ENCODE measurements at regions not wholly inside any gene's neighbourhood (a gene's known extent, or its start where the extent isn't known, plus 50 kb on each side); places are given as distances from the start of the nearest gene placed in this dataset.

DNA sequence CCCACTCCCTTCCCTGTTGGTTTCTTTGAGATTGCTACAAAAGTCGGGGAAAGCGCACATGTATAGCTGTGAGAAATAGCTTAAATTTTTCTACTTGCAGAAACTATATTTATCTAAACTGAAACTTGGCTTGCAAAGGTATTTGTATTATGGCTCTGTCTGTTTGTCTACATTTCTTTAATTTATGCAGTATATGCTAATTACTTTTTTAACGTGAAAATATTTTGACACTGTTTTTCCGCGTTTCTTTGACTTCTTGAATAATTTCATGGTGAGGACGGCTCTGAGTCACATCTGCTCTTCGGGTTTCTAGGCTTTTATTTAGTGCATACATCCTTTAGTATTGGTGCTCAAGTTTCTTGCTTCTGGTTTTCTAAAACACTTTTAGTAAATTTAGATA lies 182.1 kb upstream of the ZRANB2 start:
- DNase-seq, result no peak

GRCh38 chr1:71252900-71253299 lies 172.1 kb upstream of the ZRANB2 start:
- no peak for DNase-seq

GRCh38 chr1:71245246-71245645 lies 164.4 kb upstream of the ZRANB2 start:
- DNase-seq, result no peak

DNA sequence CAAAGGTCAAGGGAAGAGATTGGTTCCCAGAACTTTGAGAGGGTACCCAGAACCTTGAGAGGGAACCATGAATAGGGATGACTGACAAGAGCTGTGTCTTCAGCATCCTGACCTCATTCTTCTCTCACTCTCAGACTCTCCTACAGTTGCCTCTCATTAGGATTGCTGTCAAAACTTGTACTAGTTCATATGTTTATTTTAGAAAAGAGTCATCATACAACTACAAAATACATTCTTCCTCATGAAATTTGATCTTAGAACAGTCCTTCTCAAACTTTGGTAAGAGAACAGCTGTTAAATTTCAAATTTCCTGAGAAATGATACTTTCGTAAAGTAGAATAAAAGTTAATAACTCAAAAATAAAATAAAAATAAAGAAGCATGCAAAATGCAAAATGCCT lies 161.4 kb upstream of the ZRANB2 start:
- no peak for DNase-seq

GRCh38 chr1:71240656-71241055 lies 159.8 kb upstream of the ZRANB2 start:
- no peak for DNase-seq

DNA sequence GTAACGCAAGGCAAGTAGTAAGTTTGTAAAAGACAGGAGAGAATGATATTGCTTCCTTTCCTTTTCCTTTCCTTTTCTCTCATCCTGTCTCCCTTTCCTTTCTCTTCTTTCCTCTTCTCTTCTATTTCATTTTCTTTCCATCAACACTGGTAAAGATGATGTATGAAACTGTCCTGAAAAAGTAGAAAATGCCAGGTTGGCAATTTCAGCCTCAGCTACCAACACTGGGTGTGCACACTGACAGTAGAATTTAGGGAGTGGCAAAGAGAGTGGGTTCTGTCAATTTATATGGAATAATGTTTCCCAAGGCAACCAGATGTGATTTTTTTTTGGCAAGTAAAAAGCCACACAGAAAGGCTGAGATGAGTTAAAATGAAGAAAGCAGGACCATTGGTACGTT lies 155.7 kb upstream of the ZRANB2 start:
- no peak for DNase-seq

DNA sequence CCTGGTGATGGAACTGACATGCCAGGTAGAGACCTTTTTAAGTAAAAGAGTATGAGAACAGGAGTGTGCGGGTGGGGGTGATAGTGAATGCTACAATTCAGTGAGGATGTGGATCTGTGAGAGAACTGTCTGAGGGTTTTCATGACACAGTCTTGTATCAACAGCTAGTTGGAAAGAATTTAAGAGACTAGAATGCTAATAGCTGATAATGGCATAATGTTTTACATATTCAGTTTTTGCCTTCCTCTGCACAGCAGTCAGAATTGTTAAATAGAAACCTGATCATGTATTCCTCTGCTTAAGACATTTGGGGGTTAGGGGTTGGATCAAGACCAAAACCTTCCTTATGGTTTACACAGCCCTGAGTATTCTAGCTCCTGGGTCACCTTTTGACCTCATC lies 152.8 kb upstream of the ZRANB2 start:
- no peak for DNase-seq

DNA sequence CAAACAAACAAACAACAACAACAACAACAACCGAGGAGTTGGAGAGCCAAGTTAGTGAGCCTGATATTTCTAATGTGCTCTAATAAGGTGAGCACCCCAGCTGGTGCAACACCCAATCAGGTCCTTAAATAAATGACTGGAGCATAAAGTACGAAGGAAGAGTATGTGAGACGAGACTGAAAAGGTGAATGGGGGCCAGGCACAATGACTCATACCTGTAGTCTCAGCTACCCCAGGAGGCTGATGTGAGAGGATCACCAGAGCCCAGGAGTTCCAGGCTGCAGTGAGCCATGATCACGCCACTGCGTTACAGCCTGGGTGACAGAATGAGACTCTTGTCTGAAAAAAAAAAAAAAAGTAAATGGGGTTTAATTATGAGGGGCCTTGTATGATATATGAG lies 152.0 kb upstream of the ZRANB2 start:
- no peak for DNase-seq

DNA sequence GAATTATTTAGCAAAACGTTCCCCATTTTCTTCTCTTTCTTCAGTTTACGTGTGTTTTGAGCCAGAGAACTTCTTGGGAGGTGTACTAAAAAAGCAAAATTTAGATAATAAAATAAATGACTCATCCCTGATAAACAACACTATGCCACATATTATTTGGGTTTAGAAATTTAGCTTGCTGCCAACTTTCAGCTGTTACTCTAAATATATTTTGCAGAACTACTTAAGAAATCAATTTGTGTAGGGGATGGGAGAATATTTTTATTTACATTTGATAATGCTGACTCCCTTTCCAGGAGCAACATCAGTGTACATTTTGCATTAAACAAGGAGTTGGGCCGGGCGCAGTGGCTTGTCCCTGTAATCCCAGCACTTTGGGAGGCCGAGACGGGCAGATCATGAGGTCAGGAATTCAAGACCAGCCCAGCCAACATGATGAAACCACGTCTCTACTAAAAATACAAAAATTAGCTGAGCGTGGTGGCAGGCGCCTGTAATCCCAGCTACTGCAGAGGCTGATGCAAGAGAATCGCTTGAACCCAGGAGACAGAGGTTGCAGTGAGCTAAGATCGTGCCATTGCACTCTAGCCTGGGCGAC lies 151.4 kb upstream of the ZRANB2 start:
- no peak for DNase-seq

- no peak for DNase-seq
These were observed 150.9 kb upstream of the ZRANB2 start for GRCh38 chr1:71231751-71232150.

GRCh38 chr1:71228742-71229365 lies 148.0 kb upstream of the ZRANB2 start:
- no peak for DNase-seq

GRCh38 chr1:71228241-71228640 lies 147.4 kb upstream of the ZRANB2 start:
- DNase-seq, result no peak

DNA sequence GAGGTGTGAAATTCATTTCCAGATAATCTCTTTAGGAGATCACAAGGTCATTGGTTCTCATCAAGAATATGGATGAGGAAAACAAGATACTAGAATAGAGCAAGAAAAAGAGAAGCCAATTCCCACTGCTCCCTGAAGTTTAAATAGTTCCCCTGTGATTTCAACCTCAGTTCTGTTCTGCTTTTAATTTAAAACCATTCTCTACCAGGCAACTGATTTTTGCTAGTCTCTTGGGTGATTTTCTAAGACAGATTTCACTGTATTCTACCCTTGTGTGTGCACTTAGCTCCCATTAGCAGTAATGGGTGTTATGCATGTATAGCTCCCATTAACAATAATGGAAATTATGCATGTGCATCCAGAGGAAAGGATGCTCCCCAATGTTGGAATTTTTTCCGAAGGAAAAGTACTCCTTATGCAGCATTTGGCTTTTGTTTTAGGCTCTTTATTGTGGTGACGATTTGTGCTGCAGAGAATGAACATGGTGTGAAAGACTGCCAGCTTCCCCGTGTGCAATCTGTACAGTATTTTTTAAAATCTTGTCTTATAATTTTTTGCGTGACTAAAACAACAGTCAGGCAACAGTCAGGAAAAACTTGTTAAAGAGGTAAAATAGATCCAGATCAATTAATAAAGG lies 144.0 kb upstream of the ZRANB2 start:
- no peak for DNase-seq

- no peak for DNase-seq
These were observed 143.0 kb upstream of the ZRANB2 start for GRCh38 chr1:71223641-71224340.

- DNase-seq, result peak; percentile 26
These were observed 141.8 kb upstream of the ZRANB2 start for GRCh38 chr1:71222668-71223067.

DNA sequence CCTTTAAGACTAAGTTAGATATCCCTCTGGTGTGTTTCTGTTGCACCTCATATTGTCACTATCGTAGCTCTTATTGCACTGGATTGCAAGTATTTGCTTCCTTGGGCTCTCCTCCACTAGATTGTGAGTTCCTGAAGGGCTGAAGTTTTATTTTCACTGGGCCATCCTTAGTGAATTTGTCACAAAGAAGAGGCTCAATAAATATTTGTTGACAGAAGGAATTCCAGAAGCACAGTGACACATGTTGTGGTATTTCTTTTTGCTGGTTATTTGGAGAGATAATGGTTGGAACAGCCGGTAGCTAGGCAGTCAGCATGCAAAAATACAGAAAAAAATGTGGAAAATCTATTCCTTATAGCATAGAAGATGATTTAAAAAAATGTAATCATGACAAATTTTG lies 129.9 kb upstream of the ZRANB2 start:
- DNase-seq, result no peak

- DNase-seq, result no peak
These were observed 122.4 kb upstream of the ZRANB2 start for GRCh38 chr1:71203241-71203640.

- no peak for DNase-seq
These were observed 119.7 kb upstream of the ZRANB2 start for GRCh38 chr1:71200503-71200902.

DNA sequence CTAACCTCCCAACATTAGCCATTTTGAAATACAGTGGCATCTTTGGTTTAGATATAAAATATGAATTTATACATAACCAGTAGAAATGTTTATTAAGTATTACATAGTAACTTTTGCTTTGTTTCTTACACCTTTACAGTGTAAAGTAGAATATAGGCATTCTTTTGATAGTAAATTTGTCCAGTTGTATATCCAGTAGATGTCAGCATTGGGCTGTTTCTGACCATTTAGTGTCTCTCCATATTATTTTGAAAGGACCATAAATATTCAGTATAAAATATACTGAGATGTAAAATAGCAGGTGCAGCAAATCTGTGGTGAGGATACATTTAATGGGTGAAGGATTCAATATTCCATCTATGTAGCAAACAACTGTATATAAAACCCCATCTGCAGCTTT lies 115.8 kb upstream of the ZRANB2 start:
- DNase-seq, result peak; percentile 28

DNA sequence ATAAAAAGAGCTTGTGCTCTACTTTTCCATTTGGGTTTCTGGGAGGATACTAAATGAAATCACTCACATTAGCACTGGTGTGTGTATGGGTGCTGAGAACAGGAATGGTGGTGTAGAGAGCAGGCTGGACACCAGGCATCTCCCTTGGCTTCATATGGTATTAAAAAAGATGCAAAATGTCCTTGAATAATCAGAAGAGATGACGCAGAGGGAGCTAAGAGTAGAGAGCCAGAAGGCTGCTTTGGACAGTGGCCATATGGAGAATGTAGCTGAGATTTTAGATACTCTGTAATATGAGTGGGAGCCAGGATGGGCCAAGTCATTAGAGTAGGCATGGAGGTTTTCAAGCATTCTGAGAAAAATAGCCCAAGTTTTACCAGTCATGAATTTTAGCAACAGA lies 112.3 kb upstream of the ZRANB2 start:
- no peak for DNase-seq

DNA sequence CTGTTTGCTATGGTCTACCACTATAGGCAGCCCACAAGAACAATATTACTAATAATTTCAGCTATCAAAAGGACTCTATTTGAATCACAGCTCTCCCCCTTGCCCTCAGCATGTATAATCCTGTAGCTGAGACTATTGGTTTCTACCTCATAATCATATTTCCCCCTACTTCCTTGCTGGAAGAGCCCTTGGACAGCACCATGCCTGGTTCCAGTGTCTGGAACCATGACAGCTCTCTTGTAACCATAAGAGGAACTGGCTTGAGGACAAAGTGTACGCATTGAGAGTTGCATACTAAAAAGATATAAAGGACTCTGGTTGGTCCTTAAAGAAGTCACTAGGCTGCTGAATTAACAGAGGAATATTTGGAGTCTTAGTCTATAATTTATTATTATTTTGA lies 110.7 kb upstream of the ZRANB2 start:
- DNase-seq, result no peak

DNA sequence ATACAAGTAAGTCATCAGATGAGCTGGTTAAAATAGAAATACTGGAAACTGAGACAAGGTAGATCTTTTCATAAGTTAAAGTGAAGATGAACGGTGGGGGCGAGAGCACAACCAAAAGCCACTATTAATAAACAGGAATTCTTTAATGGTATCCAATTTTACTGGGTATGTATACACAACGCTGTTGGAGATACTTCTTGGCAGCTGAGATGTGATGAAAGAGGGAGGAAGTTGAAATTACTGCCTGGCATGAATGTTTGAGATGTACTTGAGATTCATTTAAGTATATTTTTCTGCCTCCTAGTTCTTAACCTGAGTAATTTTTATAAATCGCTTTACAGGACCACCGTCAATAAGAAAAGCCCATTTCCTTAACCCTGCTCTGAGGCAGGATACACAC lies 110.0 kb upstream of the ZRANB2 start:
- DNase-seq, result no peak

DNA sequence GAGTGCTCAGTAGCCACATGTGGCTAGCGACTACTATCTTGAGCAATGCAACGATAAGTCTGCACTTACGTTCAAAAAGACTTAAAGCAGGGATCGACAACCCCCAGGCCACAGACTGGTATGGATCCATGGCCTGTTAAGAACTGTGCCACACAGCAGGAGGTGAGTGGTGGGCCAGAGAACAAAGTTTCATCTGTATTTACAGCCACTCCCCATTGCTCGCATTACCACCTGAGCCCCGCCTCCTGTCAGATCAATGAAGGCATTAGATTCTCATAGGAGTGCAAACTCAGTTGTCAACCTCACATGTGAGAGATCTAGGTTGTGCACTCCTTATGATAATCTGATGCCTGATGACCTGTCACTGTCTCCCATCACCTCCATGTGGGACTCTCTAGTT lies 103.6 kb upstream of the ZRANB2 start:
- no peak for DNase-seq

DNA sequence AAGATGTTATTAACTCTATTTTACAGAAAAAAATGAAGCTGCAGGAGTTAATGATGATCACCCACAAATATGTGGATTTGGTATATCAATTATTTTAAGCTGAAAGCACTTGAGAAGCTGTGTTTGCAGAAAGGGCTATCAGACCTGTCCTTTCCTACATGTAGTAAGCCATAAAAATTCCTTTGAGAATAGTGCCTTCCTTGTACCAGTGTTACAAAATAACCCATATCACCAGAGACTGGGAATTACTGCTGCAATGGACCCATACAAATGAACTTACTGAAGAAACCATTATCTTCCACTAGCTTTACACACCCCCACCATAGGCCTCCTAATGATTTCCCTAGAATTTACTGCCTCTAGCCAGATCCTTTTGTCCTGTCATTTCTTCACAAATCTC lies 99.2 kb upstream of the ZRANB2 start:
- no peak for DNase-seq

Measured in hematopoietic multipotent progenitor cell treated with erythropoietin and hydrocortisone succinate and interleukin-3 and kit ligand, for 4 days (in vitro differentiated cells).